Breast epithelium (tissue), 4 donors: ENCODE measurements at regions not wholly inside any gene's neighbourhood (a gene's known extent, or its start where the extent isn't known, plus 50 kb on each side); places are given as distances from the start of the nearest gene placed in this dataset.

Experiments
- DNase-seq, 2 donors: peaks; one replicate each; pipeline ENCODE4 v3.0.0-alpha.2; 2019; ENCODE audit warnings: low spot score in 2 of 2
- H3K27ac ChIP-seq, 2 donors: fragments of 200-600 bp; sonication (generic) in 1 of 2; one replicate each; pipeline ENCODE4 v1.5.1; 2016 to 2019; ENCODE audit warnings: mild to moderate bottlenecking in 1 of 2
- H3K27me3 ChIP-seq, 2 donors: fragments of 200-600 bp; sonication (generic) in 1 of 2; one replicate each; pipeline versions ENCODE4 v1.5.1 to v1.6.0; 2017 to 2019; ENCODE audit warnings: control low read depth in 1 of 2, mild to moderate bottlenecking in 1 of 2
- H3K36me3 ChIP-seq: fragments of 200-600 bp; one replicate; pipeline ENCODE4 v1.5.1; 2019
- H3K4me1 ChIP-seq, 2 donors: fragments of 200-600 bp; sonication (generic); one replicate each; pipeline ENCODE4 v1.5.1; 2016 to 2019; ENCODE audit warnings: control low read depth in 1 of 2
- H3K4me3 ChIP-seq, 3 donors: fragments of 200-600 bp; sonication (generic); 1 replicate in 2 of 3; 2 replicates in 1 of 3; pipeline ENCODE4 v1.5.1; 2016 to 2019; ENCODE audit warnings: mild to moderate bottlenecking in 3 of 3, moderate library complexity in 2 of 3
- H3K9me3 ChIP-seq, 2 donors: fragments of 200-600 bp; sonication (generic) in 1 of 2; one replicate each; pipeline ENCODE4 v1.5.1; 2016 to 2019; ENCODE audit warnings: control low read depth in 1 of 2
- CTCF ChIP-seq, 3 donors: fragments of 450-650 bp; IDR thresholded peaks; one replicate each; pipeline ENCODE4 v1.5.1; 2016 to 2017; ENCODE audit warnings: antibody characterized with exemption in 3 of 3, mild to moderate bottlenecking in 3 of 3, moderate library complexity in 3 of 3
- POLR2A ChIP-seq: fragments of 450-650 bp; IDR thresholded peaks from one replicate; pipeline ENCODE4 v1.6.1; 2016; ENCODE audit warnings: antibody characterized with exemption, mild to moderate bottlenecking, moderate library complexity
- POLR2AphosphoS5 ChIP-seq, 3 donors: sonication (generic); formaldehyde crosslinking; IDR thresholded peaks; one replicate each; pipeline ENCODE4 v1.6.1; 2017; ENCODE audit warnings: antibody characterized with exemption in 3 of 3
- intact Hi-C: fragments of 100-400 bp; cut with DNase I; formaldehyde crosslinking; loops from one replicate; pipeline ENCODE4 v1.15.1; 2023; ENCODE audit warnings: low total_unique reads

GRCh38 chr9:135014311-135015010 lies 73.0 kb upstream of the OLFM1 start:
- Histone ChIP-seq H3K9me3 (no peaks in the 10 kb centered on the region), H3K27me3 (no peaks in the 10 kb centered on the region), H3K27ac (no peak overlapping the region), H3K4me1 (no peaks in the 10 kb centered on the region), H3K4me3 (no peak overlapping the region), H3K36me3 (no peaks in the 10 kb centered on the region)
- intact Hi-C loops = no loop called here
- TF ChIP-seq POLR2AphosphoS5 (IDR thresholded peaks at IDR 0.05) = no peak
- no peak for DNase-seq

- no peak for TF ChIP-seq POLR2A
- TF ChIP-seq POLR2AphosphoS5 (IDR thresholded peaks at IDR 0.05) = no peak
- TF ChIP-seq CTCF (IDR thresholded peaks at IDR 0.05) = no peak
- DNase-seq = no peak
- Histone ChIP-seq H3K4me3 (no peak overlapping the region), H3K27ac (no peak overlapping the region), H3K4me1 (no peaks in the 10 kb centered on the region), H3K36me3 (no peaks in the 10 kb centered on the region), H3K27me3 (no peaks in the 10 kb centered on the region), H3K9me3 (no peaks in the 10 kb centered on the region)
- intact Hi-C loops = no loop called here
Measured at GRCh38 chr9:135015096-135015495, 72.4 kb upstream of the OLFM1 start.

- Histone ChIP-seq H3K4me1 (no peaks in the 10 kb centered on the region), H3K4me3 (no peak overlapping the region), H3K27ac (no peak overlapping the region), H3K9me3 (no peaks in the 10 kb centered on the region), H3K27me3 (no peaks in the 10 kb centered on the region), H3K36me3 (no peaks in the 10 kb centered on the region)
- intact Hi-C loops = no loop called here
- DNase-seq = no peak
- no peak for TF ChIP-seq POLR2AphosphoS5 (IDR thresholded peaks at IDR 0.05)
- no peak for TF ChIP-seq CTCF (IDR thresholded peaks at IDR 0.05)
- no peak for TF ChIP-seq POLR2A
Measured at GRCh38 chr9:135015565-135015964, 71.9 kb upstream of the OLFM1 start.

GRCh38 chr9:135016037-135016640 lies 71.3 kb upstream of the OLFM1 start:
- TF ChIP-seq POLR2A (no peak), CTCF (IDR thresholded peaks at IDR 0.05) (no peak), POLR2AphosphoS5 (IDR thresholded peaks at IDR 0.05) (no peak)

GRCh38 chr9:135016876-135017275 lies 70.6 kb upstream of the OLFM1 start:
- Histone ChIP-seq H3K27ac (no peak overlapping the region), H3K36me3 (no peaks in the 10 kb centered on the region), H3K4me1 (no peaks in the 10 kb centered on the region), H3K9me3 (no peaks in the 10 kb centered on the region), H3K4me3 (no peak overlapping the region), H3K27me3 (no peaks in the 10 kb centered on the region)
- TF ChIP-seq POLR2AphosphoS5 (IDR thresholded peaks at IDR 0.05) (no peak), CTCF (IDR thresholded peaks at IDR 0.05) (no peak), POLR2A (no peak)
- intact Hi-C loops = no loop called here
- DNase-seq = no peak

More at GRCh38 chr9:135016037-135016640, 71.3 kb upstream of the OLFM1 start:
- no peak overlapping the region for H3K4me3 ChIP-seq
- DNase-seq = no peak
- H3K9me3 ChIP-seq = no peaks in the 10 kb centered on the region
- H3K4me1 ChIP-seq = no peaks in the 10 kb centered on the region
- no peaks in the 10 kb centered on the region for H3K36me3 ChIP-seq
- no peak overlapping the region for H3K27ac ChIP-seq
- intact Hi-C loops = no loop called here
- no peaks in the 10 kb centered on the region for H3K27me3 ChIP-seq
